MCF 10A (cell line): ENCODE measurements at regions not wholly inside any gene's neighbourhood (a gene's known extent, or its start where the extent isn't known, plus 50 kb on each side); places are given as distances from the start of the nearest gene placed in this dataset.

Experiments
- BruUV-seq: library from RNA; stranded (reverse); fragments of 400-500 nt; replicated peaks from 2 replicates; lab custom pipeline; 2021; lab: Mats Ljungman, UMichigan
- CTCF ChIA-PET: fragments of 300-600 bp; sonication (Branson Sonifier 250); formaldehyde crosslinking; extraction: SDS; loops from one replicate; lab custom pipeline; 2021; ENCODE audit warnings: antibody characterized with exemption, inconsistent platforms; lab: Yijun Ruan, JAX
- POLR2A ChIA-PET: fragments of 300-600, 350-650 bp; sonication (Branson Sonifier 250); formaldehyde crosslinking; extraction: SDS; loops from one replicate; lab custom pipeline; 2020; ENCODE audit warnings: antibody characterized with exemption, inconsistent platforms; lab: Yijun Ruan, JAX
- DNase-seq: peaks from one replicate; pipeline ENCODE4 v3.0.0-alpha.2; 2018; ENCODE audit not compliant: unreplicated experiment
- H3K27ac Mint-ChIP-seq: one replicate; pipeline ENCODE4 v1.8.0; 2022; ENCODE audit warnings: mild to moderate bottlenecking, low read depth, mixed read lengths; ENCODE audit not compliant: unreplicated experiment
- H3K27me3 Mint-ChIP-seq: one replicate; pipeline ENCODE4 v1.8.0; 2022; ENCODE audit warnings: mixed read lengths; ENCODE audit not compliant: insufficient read depth, unreplicated experiment
- H3K36me3 Mint-ChIP-seq: one replicate; pipeline ENCODE4 v1.8.0; 2022; ENCODE audit warnings: mild to moderate bottlenecking, moderate library complexity, mixed read lengths; ENCODE audit not compliant: insufficient read depth, unreplicated experiment
- H3K4me1 Mint-ChIP-seq: one replicate; pipeline ENCODE4 v1.8.0; 2022; ENCODE audit warnings: mixed read lengths; ENCODE audit not compliant: insufficient read depth, unreplicated experiment
- H3K4me3 Mint-ChIP-seq: one replicate; pipeline ENCODE4 v1.8.0; 2022; ENCODE audit warnings: mild to moderate bottlenecking, moderate library complexity, mixed read lengths; ENCODE audit not compliant: unreplicated experiment
- H3K9me3 Mint-ChIP-seq: one replicate; pipeline ENCODE4 v1.8.0; 2022; ENCODE audit warnings: mixed read lengths; ENCODE audit not compliant: unreplicated experiment
- CTCF ChIP-seq: fragments of 200-600 bp; IDR thresholded peaks from one replicate; pipeline ENCODE4 v1.8.0; 2022; ENCODE audit warnings: antibody characterized with exemption, mild to moderate bottlenecking; ENCODE audit not compliant: unreplicated experiment
- intact Hi-C: fragments of 100-400 bp; cut with micrococcal nuclease; formaldehyde crosslinking; loops from 2 replicates; pipeline ENCODE4 v1.14.1; 2022

DNA sequence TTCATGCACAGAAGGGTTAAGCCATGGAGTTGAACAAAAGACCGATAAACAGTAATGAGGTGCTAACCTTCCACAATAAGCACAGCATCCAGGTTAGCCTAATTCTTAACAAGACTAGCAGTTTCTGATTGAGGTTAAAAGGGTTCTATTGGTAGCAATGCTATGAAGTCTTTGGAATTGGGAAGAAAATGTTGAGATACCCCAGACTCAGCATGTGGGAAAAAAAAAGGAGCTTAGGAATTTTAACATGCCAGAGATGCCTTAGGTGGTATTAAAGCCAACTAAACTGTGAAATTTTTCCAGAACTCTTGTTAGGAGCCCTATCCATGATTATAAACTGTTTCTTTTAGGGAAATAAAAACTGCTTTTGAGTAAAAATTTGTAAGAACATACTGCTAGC lies 391.7 kb downstream of the GABRG1 start:
- no peak for DNase-seq
- intact Hi-C loops: no loop called here
- no peak overlapping the region for H3K4me3 Mint-ChIP-seq
- no peaks in the 10 kb centered on the region for H3K27me3 Mint-ChIP-seq
- no peaks in the 10 kb centered on the region for H3K9me3 Mint-ChIP-seq
- H3K36me3 Mint-ChIP-seq: no peaks in the 10 kb centered on the region
- TF ChIP-seq CTCF: no peak
- H3K27ac Mint-ChIP-seq: no peak overlapping the region
- CTCF ChIA-PET: interaction anchor here (0.7 kb wide), 1 partner anchor 8 kb away, joined by 3 read pairs; no protein-coding TSS in a partner anchor
- H3K4me1 Mint-ChIP-seq: no peaks in the 10 kb centered on the region
- no TSS peak for BruUV-seq
- POLR2A ChIA-PET: no interaction called here

GRCh38 chr4:45716093-45716492 lies 407.8 kb downstream of the GABRG1 start:
- DNase-seq: no peak
- H3K36me3 Mint-ChIP-seq: no peaks in the 10 kb centered on the region
- no TSS peak for BruUV-seq
- no peaks in the 10 kb centered on the region for H3K4me1 Mint-ChIP-seq
- ChIA-PET CTCF (interaction anchor here (1.2 kb wide), 1 partner anchor 21 kb away, joined by 4 read pairs; no protein-coding TSS in a partner anchor), POLR2A (no interaction called here)
- no peaks in the 10 kb centered on the region for H3K9me3 Mint-ChIP-seq
- H3K27ac Mint-ChIP-seq: no peak overlapping the region
- intact Hi-C loops: no loop called here
- no peaks in the 10 kb centered on the region for H3K27me3 Mint-ChIP-seq
- H3K4me3 Mint-ChIP-seq: no peak overlapping the region
- no peak for TF ChIP-seq CTCF

DNA sequence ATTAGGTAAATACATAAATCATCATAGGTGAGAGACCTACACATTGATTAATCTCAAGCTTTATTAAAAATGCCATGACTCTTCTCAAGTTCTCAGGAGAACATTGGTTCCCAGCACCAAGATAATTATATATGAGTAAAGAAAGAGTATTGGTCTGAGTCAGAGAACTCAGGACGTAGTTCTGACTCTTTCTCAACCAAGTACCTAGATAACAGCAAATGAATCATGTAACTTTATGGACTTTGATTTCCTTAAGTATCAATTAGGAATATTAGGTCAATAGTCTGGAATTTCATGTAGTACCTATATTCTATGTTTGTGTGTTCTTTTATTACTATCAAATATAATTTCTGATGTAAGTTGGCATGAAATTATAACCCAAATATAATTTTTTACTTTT lies 409.9 kb downstream of the GABRG1 start:
- no peaks in the 10 kb centered on the region for H3K9me3 Mint-ChIP-seq
- H3K27ac Mint-ChIP-seq: no peak overlapping the region
- BruUV-seq: no TSS peak
- no peak overlapping the region for H3K4me3 Mint-ChIP-seq
- ChIA-PET CTCF (no interaction called here), POLR2A (no interaction called here)
- intact Hi-C loops: no loop called here
- H3K36me3 Mint-ChIP-seq: no peaks in the 10 kb centered on the region
- no peaks in the 10 kb centered on the region for H3K27me3 Mint-ChIP-seq
- no peak for TF ChIP-seq CTCF
- H3K4me1 Mint-ChIP-seq: no peaks in the 10 kb centered on the region
- no peak for DNase-seq

- ChIA-PET POLR2A (interaction anchor here (0.6 kb wide), 1 partner anchor 96 kb away, joined by 3 read pairs; no protein-coding TSS in a partner anchor), CTCF (interaction anchor here (0.6 to 0.9 kb wide), 2 partner anchors 11 to 558 kb away, joined by 3 read pairs; no protein-coding TSS in a partner anchor)
- no peak overlapping the region for H3K4me3 Mint-ChIP-seq
- TF ChIP-seq CTCF: no peak
- no TSS peak for BruUV-seq
- no peaks in the 10 kb centered on the region for H3K9me3 Mint-ChIP-seq
- no peaks in the 10 kb centered on the region for H3K36me3 Mint-ChIP-seq
- no peaks in the 10 kb centered on the region for H3K4me1 Mint-ChIP-seq
- no peak overlapping the region for H3K27ac Mint-ChIP-seq
- H3K27me3 Mint-ChIP-seq: no peaks in the 10 kb centered on the region
- intact Hi-C loops: no loop called here
- DNase-seq: no peak
These were observed 422.2 kb downstream of the GABRG1 start for GRCh38 chr4:45701621-45702020.
